Fibroblast of skin of right biceps (primary cell): ENCODE measurements at regions not wholly inside any gene's neighbourhood (a gene's known extent, or its start where the extent isn't known, plus 50 kb on each side); places are given as distances from the start of the nearest gene placed in this dataset.

Experiments used
- DNase-seq: peaks from one replicate; pipeline ENCODE4 v3.0.0-alpha.2; 2013

DNA sequence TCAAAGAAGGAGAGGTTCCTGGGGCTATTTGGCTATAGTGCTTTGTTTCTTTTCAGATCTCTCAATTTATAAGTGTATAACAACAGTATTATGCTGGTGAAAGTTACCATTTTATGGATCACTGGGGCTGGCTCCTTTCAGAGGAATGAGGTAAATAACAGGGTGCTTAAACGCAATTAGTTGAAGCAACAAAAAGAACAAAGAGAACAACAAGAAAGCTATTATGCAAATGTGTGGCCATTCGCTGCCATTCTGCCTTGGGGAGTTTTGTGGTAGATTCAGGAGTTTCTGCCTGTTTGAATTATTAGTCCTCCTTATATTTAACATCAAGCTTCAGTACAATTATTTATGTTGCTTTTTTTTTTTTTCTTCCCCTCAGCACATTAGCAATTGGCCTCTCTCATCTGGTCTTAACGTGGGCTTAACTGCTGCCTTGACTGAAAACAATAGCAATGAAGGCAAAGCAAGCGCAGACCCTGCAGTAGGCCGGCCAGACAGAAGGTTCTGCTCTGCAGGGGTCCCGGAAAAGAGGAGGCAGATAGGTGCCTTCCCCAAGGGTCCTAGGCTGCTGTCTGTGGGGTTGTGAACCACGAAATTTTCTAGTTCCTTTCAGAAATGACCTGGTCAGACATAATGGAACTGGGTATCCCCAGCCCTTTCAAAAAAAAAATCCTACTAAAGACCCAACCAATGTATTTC lies 339.9 kb upstream of the PODXL start:
- no peak for DNase-seq

DNA sequence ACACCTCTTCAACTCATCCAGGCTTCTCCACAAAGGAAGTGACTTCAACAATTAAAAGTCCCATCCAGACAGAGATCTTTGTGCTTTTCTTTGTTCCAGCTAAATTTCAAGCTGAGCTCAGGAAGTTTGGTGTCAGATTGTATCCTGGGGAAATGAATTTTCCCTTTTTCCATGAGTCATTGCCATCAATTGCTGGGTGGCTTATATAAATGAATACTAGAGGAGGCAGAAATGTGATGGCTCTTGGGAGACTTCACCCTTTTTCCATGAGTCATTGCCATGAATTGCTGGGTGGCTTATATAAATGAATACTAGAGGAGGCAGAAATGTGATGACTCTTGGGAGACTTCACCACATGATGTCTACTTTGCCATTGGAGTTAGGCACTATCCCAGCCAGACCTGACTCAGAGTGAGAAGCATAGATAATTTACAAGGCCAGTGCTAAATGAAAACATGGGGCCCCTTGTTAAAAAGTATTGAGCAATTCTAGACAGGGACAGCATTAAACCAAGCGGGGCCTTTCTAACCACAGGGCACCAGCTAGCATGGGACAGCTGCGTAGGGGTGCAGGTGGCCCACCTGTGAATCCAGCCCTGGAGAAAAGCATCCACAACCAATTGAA lies 339.2 kb upstream of the PODXL start:
- DNase-seq, result peak; percentile 100

DNA sequence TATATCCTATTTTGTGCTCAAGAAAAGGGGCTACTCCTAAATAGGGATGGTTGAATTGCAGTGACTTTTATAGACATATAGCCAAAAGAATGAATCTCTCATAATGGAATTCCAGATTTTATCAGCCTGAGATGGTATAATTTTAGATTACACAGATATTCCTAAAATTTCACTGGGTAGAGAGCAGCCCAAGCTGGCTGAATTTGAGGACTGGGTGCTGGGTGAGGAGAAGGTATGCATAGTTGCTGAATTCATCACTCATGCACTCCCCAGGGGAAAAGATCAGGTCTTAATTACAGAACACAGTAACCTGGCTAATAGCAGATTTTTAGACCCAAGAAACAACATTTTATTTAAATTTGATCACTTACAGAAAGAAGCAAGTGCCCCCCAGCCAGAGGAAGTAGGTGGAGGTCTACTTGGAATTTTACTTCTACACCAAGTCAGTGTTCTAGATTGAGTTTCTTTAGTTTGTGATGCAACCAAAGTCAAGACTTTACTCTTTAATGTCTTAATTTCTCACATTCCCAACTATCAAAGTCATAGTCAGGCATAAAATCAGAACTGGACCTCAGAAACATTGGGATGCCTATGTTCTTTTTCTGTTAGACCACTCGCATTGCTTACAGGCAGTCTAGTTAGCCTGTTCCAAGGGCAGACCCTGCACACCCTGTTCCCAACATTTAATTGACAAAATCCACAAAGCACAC lies 337.4 kb upstream of the PODXL start:
- DNase-seq, result peak; percentile 84

DNA sequence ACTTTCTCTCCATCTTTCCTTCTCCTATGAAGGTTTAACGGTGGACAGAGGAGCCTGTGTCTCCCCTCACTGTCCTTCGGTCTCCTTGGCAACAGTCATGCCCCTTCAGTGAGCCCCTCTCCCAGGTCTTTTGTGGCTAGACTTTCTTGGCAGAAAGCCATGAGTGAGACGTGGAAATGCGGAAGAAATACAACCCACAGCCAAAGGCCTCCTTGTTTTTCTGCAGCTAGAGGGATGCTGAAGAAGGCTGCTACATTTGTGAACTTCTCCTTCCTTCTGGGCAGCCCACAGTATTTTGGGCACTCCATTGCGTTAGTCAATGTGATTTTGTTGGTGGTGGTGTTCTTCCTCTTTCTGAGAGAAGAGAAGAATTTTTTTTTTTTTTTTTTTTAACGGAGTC lies 333.7 kb upstream of the PODXL start:
- peak; percentile 22 for DNase-seq

DNA sequence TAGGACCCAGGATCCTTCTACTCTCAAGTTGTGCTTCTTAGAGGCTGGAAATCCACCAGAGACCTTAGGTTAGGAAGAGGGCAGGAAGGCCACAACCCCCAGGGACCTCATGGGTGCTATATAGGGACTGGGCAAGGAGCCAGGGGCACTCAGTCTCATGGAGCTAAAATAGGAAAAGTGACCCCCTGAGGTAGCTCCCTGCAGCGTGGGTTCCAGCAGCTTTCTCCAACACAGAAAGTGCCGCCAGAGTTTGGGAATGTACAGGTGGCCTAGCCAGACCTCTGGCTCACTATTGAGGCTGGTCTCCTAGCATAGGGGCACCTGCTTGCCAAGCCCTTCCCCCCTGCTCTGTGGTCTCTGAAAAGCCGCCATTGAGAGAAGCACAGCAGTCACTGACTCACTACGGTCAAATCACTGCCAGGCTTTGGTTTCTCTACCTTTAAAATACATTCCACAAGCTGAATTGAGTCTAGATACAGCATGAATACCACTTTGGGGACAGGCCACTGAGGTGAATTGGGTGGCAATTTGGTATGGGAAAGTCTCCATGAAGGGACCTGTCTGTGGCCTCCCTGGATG lies 333.2 kb upstream of the PODXL start:
- peak; percentile 45 for DNase-seq

DNA sequence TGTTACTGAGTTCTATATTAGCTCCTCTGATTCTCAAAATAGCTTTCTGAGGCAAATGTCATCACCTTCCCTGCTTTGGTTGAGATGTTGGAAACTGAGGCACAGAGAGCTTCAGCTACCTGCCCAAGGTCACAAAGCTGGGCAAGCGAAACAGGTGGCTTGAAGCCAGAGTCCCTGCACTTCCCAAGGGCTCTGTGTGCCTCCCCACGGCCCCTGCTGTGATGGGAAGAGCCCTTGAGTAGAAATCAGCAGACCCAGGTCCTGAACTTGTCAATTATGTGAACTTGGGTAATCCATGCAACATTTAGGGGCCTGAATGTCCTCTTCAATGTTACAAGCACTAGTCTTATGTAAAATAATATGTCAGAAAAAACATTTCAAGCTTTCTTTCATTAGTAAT lies 327.3 kb upstream of the PODXL start:
- DNase-seq, result no peak

DNA sequence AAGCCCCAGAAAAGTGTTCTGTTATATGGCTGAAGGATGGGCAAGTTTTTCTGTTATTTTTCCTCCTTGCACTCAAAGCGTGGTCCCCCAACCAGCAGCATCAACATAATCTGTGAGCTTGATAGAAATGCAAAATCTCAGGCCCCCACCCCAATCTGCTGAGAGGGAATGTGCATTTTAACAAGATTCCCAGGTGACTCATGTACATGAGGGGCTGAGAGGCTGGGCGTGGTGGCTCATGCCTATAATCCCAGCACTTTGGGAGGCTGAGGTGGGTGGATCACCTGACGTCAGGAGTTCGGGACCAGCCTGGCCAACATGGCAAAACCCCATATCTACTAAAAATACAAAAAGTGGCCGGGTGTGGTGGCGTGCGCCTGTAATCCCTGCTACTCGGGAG lies 326.8 kb upstream of the PODXL start:
- no peak for DNase-seq

DNA sequence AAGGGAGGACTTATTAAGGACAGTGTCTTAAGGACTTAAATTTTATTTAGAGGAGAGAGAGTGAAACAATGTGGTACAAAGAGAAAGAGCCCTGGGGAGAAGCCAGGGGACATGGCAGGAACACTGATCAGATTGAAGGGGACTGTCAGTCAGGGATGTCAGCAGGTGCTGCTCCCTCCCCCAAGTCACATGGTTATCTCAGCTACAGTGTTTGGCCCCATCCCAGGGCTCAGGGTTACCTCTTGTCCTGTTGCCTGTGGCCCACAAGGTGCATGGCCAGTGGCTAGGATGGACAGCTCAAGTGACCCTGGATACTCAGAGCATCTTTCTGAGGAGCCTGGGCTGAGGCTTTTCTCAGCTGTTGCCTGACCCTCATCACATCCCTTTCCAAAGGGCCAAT lies 325.9 kb upstream of the PODXL start:
- no peak for DNase-seq

DNA sequence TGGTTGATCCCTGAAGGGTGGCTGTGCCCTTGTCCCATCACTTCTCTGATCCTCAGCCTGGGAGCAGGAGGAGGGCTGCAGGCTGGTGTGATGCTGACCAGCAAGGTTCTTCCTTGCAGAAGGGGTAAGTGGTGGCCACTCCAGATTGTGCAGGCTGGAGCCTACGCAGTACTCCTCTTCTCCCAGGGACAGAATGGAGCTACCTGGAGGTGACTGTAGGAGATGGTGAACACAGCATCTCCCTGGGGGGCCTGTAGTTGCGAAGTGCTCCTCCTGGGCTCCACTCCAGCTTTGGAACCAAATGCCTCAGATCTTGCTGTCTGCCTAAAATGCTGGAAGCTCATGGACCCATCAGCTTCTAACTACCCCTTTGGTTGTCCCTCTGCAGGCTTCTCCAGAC lies 323.6 kb upstream of the PODXL start:
- DNase-seq, result no peak

DNA sequence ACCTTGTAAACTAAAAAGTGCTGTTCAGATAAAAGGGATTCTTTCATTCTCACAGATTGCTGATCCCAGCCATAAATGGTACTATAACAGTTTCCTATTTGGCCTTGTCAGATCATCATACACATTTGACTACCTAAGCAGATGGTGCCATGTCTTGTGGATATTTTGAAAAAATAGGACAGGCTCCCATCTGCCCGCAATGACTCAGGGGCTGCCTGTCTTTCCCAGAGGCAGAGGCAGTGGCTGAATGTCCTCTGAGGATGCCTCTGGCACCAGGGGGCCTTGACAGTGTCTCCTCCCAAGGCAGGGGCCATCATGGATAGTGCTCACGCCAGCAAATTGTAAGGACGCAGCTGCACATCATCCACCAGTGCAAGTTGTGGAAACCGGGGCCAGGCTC lies 323.0 kb upstream of the PODXL start:
- no peak for DNase-seq

DNA sequence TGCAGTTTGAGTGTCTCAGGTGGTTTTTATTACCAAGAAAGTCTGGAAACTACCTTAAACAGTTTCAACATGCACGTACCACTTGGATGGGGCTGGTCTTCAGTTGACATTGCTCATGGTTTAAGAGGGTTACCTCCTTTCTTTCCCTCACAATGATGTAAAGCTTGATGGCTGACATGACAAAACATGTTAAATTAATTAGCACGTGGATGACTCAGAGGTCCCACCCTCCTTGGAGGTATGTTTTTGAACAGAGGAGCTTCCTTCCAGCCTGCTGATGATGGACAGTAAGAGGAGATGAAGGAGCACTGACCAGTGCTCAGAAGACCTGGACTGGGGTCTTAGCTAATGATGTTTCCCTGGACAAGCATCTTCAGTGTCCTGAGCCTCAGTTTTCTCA lies 322.3 kb upstream of the PODXL start:
- DNase-seq, result peak; percentile 23

DNA sequence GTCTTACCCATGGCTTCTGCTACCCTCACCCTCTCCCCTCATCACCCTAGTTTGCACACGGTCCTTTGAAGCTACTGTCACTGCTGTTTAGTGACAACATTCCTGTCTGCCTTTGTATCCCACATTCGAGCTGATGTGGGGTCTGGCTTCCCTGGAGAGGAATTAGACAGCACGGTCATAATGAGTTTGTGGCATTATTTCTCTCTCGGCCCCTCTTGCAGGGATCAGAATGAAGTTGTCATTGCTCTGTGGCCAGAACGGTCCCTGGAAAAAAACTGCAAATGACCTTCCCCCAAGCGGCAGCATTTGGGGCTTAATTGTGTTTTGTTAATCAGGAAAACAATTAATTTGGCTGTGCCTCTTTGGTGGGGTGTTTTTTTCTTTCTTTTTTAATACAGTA lies 317.2 kb upstream of the PODXL start:
- DNase-seq, result no peak

DNA sequence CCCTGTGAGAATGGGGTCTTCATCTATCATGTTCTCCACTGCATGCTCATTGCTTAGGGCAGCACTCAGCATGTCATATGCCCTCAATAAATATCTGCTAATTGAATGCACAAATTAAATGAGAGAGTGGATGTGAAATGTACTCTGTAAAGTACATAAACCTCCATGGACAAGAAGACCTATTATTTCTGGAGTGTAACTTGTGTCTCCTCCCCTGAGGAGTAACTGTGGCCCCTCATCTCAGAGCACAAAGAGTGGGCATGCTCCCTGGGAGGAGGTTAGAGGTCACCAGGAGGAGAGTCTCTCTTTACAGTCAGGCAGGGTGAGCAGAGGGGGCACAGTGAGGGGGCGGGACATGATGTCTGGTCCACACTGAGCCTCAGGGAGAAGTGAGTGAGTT lies 313.6 kb upstream of the PODXL start:
- no peak for DNase-seq

DNA sequence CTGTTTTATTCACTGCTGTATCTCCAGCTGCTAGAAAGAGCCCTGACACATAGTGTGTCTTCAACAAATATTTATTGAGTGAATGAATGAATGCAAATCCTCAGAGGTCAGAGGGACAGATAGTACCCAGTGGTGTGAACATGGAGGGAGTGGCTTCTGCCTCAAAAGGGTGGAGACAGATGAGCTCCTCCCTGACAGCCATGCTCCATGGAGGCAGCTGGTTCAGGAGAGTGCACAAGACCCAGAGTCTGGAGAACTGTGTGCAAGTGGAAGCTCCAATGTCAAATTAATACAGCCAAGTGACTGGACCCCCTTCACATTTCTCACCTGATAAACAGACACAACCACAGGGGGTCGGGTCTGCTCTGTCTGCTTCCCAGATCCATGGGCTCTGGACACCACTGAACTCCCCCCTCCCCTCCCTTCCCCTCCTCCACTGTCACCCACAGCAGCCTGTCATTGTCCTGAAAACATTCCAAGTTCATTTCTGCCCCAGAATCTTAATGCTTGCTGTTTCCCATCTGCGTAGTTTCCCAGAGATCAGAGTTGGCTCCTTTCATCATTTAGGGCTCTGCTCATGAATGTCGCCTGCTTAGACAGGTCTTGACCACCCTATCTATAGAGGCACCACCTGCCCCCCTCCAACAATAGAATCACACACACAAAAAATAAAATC lies 312.9 kb upstream of the PODXL start:
- no peak for DNase-seq

DNA sequence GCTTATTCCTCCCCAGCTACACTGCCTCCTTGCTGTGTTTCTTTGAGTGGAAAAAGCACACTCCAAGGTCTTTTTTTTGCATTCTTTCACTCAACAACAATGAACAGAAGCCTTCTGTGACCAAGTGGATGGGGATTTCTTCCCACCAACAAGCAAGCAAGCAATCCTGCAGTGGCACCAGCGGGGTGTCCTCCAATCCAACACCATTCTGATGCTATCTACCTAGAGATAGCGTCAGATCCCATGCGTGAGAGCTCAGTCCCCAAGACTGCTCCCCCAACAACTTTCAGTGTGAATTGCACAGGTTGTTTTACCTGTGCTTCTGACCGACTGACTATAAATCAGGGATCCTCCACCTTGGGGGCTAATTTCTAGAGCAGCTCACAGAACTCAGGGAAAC lies 311.0 kb upstream of the PODXL start:
- DNase-seq, result no peak

DNA sequence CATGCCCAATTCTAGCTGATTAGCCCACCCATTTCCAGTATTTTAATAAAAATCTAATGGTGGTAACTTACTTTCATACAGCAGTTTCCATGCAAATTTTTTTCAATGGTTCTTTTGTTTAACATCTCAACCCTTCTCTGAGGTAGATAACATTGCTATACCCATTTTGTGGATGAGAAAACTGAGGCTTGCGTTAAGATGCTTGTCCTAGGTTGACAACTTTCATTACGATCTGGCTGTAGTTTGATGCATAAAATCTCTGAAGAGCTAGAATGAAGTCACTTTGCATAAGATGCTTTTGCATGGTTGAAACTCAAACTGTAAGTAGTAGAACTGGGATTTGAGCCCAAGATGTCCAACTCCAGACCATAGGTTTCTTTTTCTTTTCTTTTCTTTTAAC lies 309.5 kb upstream of the PODXL start:
- no peak for DNase-seq

DNA sequence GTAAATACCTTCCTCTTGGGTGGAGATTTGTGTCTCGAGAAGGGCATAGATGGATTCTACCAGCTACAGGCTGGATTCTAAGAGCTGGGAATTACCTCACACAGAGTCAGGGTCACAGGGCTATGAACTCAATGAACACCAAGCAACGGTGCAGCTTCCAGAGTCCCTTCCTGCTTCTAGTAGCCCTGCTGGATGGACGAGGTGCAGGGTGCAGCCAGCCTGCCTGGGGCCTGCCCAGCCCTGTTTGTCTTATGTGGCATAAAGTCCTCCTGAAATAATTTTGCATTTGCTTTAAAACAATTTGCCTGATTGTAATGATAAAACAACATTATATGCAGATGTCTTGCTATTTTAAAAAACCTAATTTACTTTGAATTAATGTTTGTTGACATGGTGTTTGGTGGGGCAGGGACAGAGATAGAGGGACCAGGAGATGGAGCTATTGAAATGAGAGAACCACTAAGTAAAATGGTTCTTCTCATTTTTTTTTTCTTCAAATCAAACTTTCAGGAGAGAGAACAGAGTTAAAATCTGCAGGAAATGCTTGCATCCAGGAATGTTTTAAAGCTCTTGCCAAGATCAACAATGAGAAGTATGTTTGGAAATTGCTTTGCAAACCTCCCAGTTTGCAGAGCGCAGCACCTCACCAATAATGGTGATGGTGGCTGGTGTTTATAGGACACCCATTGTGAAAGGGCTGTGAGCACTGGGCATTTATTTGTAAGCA lies 305.4 kb upstream of the PODXL start:
- peak; percentile 83 for DNase-seq

DNA sequence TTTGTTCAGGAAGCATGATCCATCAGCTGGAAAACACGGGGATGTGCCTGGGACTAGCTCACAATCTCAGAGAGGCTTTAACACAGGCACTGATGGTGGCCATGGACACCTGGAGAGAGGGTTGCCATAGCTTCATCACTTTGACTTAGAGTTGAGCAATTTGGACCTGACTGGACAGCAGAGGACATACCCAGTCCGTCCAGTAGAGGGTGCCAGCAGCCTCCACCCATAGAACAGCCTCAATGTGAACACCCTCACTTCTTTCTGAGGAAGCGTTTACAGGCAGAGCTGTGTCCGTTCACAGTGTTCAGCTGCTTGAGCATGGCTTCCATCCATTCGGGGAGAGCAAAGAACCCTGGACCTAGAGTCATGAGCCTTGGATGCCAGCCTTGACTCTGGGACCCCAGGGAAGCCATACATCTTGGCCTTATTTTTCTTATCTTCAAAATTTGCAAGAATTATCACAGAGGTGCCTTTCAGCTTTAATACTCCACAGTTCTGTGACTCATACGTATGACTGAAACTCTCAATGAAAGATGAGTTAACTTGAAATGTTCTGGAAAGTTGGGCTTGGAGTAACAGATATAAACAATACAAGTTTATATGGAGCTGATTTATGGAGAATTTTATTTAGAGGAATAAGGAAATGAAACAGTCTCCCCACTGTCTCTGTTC lies 302.9 kb upstream of the PODXL start:
- DNase-seq, result peak; percentile 78

DNA sequence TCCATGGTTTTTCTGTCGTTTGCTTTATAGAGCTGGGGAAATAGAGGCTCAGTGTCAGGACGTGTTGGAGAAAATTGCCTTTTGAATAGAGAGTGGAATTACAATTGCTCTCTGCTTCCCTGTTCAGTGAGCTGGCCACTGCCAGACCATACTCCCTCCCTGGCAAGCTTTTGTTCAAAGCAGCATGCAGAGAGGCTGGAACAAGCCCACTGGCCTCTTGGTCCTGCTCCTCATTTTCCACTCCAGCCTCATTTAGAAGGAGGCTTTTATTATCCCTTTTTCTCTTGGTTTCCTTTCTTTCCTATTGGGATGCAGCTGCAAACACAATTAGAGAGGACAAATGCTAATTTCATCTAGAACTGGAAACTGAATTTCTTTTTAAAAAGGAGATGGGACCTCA lies 302.2 kb upstream of the PODXL start:
- no peak for DNase-seq

DNA sequence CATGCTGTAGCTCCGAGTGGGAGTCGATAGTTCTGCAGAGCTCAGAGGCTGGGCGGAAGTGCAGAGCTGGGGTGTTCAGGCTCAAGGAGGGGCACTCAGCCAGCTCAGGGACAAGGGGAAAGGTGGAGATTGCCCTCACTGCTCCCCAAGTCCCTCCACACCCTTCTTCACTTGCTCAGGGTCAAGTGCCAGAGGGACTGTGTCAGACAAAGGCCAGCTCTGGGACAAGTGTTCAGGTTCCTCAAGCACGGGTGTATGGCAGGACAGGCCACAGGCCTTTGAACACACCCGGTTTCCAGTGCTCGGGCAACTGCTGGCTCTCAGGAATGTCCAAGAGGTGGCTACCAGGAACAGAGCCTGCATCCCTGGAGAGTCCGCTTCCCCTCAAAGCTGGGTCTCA lies 293.0 kb upstream of the PODXL start:
- no peak for DNase-seq

DNA sequence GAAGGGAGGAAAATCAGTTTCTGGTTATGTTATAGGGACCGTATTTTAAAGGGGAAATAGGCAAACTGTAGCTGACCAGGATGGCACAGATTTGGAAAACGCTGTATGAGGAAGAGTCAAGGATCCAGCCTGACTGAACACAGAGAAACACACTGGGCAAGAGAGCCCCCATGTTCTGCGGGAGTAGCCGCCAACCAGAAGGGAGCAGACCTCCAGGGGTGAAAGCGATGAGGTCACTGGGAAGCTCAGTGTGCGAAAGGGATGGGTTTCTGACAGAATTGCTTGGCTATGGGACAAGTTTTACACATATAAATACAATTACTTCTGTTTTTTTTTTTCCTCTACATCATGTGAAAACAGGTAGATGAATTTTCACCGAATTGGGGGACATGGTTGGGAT lies 291.6 kb upstream of the PODXL start:
- DNase-seq, result no peak
